ENCODE measurements at regions not wholly inside any gene's neighbourhood (a gene's known extent, or its start where the extent isn't known, plus 50 kb on each side); places are given as distances from the start of the nearest gene placed in this dataset.

- no peak for TF ChIP-seq POLR2A (IDR thresholded peaks at IDR 0.05; ENCODE audit: low read length)
- TF ChIP-seq GATA1 (IDR thresholded peaks at IDR 0.05; ENCODE audit: low read depth, low read length): no peak
These were observed 125.9 kb upstream of the RUNX3 start for GRCh38 chr1:25055961-25056360.
